GM18520 (cell line): ENCODE measurements at regions not wholly inside any gene's neighbourhood (a gene's known extent, or its start where the extent isn't known, plus 50 kb on each side); places are given as distances from the start of the nearest gene placed in this dataset.

Source experiments
- ATAC-seq: cut with Tn5 transposase; IDR thresholded peaks from one replicate; pipeline ENCODE4 v1.9.1; 2021; ENCODE audit not compliant: unreplicated experiment

GRCh38 chr11:27968461-27968860, 139.5 kb downstream of the KIF18A start:
- ATAC-seq, result no peak

DNA sequence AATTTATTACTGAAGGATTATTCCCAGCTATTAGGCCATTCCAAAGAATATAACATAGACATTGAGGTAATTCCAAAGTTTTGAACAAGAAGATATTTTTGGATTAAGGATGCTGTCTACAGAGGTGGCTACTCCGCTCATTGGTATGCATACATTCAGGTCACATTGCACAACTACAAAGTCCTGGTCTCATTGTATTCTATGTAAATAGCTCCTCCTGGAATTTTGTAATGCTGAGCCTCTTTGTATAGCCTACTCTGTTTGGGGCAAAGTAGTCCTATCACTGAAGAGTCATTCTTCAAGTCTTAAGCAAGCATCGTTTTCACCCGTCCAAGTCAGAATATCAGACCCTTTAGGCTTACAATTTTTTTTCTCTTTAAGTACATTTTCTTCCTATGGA, 142.4 kb downstream of the KIF18A start:
- ATAC-seq, result no peak

- no peak for ATAC-seq
Measured at GRCh38 chr11:27963370-27963769, 144.6 kb downstream of the KIF18A start.

DNA sequence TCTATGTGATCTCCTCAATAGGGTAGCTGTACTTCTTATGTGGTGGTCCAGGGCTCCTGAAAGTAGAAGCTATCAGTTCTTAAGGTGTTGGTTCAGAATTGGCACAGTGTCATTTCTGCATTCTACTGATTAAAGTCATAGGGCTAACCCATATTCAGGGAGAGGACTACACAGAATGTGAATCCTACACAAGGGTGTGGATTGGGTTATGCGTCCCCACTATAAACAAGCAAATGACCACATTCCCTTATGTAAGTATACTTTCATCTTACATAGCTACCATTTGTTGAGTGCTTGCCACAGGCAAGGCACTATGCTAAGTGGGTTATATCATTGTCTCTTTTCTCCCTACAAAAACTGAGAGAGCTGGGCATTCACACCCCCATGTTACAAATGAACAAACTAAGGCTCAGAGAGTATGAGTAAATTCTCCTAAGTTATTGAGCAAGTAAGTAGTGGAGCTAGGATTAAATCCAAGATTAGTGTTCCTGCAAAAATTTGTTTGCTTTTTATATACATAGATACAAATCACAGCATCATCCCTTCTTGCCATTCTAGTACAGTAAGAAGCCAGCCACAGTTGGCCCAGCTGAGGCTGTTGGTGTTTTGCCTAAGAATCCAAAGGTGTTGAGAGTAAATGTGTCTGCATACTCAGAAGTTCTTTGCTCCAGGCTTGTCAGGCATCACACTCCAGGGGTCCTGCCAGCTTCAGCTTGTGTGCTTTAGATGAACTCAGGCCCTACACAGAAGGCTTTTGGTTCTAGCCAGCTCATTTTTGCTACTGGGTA, 157.8 kb downstream of the KIF18A start:
- ATAC-seq, result no peak

GRCh38 chr11:27945348-27945747, 162.6 kb downstream of the KIF18A start:
- no peak for ATAC-seq

DNA sequence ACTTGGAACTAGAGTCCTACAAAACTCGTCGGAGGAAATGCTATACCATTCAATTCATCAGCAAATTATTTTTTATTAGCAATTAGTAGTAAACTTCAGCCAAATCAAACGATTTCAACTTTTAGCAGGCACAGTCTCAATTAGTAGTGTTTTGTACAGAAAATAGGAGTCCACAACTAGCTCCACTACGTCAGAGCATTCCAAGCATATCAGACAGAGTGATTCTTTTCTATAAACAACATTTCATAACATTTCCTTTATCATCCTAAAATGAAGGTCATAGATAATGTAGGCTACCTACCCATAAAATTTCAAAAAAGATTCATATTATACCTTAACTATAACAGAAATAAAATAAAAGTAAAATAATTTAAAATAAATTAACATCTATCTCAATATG, 169.9 kb downstream of the KIF18A start:
- no peak for ATAC-seq

GRCh38 chr11:27934830-27935145, 173.2 kb downstream of the KIF18A start:
- no peak for ATAC-seq

DNA sequence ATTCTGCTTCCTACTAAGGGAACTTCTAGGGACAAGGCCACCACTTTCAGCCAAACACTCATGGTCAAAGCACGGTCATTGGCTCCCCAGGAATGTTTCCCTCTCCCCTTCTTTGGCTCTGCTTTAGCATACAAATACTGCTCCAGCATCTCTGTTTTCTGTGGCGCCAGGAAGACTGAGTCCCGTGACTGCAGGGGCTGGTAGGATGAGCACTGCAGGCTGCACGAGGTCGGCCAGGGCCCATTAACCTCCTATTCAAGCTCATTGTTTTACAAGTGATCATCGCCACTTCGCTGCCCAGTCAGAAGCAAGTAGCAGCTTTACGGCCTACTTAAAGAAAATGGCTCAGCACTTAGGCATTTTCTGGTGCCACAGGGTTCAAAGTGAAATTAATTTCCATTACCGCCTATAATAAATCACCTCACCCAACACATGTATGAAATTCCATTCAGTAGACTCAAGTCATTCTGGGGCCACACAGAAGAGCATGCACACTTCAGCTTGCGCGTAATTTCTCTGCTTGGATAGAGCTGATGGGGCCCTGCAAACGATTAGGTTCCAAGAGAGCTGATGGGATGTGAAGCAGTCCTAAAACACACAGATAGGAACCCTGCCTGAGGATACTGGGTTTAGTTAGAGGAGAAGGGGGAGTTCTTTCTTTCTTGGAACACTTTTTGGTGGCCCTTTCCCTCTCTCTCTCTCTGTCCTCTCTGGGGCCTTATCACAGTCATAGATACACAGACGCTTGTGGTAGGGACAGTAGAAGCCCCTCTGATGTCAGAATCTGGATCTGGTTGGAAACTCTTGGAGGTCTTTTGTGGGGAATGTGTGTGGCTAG, 173.7 kb downstream of the KIF18A start:
- no peak for ATAC-seq

GRCh38 chr11:27931770-27932169, 176.2 kb downstream of the KIF18A start:
- ATAC-seq, result no peak

DNA sequence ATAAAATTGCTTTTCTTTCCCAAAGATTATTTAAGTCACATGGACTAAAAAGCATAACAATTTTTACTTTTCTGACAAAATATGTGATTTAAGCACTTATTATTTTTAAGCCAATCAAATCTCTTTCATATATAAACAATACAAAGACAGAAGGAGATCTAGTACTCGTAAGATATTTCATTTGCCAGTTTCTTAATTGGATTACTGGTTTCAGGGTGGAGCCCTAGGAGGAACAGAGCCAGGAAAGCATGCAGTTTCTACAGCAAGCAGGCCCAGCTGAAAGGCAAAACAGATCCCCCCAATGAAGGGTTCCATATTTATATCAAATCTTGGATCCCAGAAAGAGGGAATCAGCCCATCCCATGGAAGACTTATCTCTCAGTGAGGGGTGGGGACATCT, 177.0 kb downstream of the KIF18A start:
- ATAC-seq, result no peak

GRCh38 chr11:27928809-27929208, 179.1 kb downstream of the KIF18A start:
- ATAC-seq, result no peak

GRCh38 chr11:27926981-27927481, 180.9 kb downstream of the KIF18A start:
- ATAC-seq, result no peak

GRCh38 chr11:27926486-27926885, 181.5 kb downstream of the KIF18A start:
- no peak for ATAC-seq

- no peak for ATAC-seq
Measured at GRCh38 chr11:27921472-27921871, 186.5 kb downstream of the KIF18A start.

DNA sequence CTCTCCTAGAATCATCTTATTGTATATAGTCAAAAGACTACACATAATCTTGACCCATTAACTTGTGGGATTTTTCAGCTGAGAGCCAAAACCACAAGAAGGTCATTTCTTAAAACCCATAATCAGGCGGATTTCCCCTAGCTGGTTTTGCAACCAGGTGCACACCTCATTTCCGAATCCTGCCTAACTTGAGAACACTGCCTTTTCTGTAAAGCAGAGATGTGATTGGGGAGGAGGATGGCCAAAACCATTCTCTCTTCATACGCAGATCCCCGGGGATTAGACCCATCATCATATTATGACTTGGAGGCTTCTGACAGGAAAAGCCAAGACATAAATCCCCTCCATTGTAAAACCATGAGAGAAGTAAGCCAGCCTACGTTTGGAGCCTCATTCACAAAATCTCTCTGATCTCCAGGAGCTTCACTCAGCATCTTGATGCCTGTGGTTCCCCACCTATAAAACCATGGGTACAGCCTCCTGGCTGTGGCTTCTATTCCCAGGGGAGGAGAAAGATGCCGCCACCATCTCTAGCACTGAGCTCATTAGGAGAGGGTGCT, 191.3 kb downstream of the KIF18A start:
- ATAC-seq, result peak; percentile 89

GRCh38 chr11:27914080-27914479, 193.9 kb downstream of the KIF18A start:
- ATAC-seq, result no peak

DNA sequence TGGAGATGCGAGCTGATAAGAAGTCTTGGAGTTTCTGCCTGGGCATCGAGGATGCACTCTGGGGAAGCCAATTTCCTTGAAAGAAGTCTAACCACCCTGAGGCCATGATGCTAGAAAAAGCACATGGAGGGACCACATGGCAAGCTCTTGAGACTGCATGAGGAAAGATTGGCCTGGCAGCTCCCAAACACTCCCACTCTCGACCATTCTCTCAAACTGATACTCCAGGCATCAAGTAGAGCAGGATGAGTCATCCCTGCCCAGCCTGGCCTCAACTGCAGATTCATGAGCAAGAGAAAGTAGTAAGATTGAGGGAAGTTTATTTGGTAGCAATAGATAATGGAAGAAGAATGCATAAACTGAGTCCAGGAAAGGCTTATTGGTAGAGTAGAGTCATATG, 194.3 kb downstream of the KIF18A start:
- ATAC-seq, result no peak

GRCh38 chr11:27912916-27913315, 195.0 kb downstream of the KIF18A start:
- no peak for ATAC-seq

- no peak for ATAC-seq
Measured at GRCh38 chr11:27910186-27910931, 197.6 kb downstream of the KIF18A start.

DNA sequence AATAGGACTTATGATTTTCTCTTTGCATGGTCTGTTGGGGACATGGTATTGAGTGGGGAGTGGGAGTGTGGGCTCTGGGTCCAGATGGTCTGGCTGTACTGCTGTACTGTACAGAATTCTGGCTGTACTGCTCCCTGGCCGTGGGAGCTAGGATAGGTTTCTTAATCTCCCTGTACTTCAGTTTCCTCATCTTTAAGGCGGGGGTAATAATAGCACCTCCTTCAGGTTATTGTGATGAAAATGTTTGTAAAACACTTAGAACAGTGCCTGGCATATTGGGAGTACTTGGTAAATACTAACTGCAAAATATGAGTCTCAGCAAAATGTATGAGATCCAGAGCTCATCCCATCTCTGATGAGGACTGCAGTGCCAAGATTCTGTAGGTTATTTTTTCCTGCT, 198.6 kb downstream of the KIF18A start:
- ATAC-seq, result no peak

- no peak for ATAC-seq
Measured at GRCh38 chr11:27908621-27909020, 199.3 kb downstream of the KIF18A start.
